Activated naive CD4-positive, alpha-beta T cell treated with anti-CD3 and anti-CD28 coated beads, Interleukin-2, amount 10 ng/mL, durations not matched to agents 7 days and 5 days (primary cell): ENCODE measurements at regions not wholly inside any gene's neighbourhood (a gene's known extent, or its start where the extent isn't known, plus 50 kb on each side); places are given as distances from the start of the nearest gene placed in this dataset.

ENCODE experiments used
- CTCF ChIA-PET: fragments of 350-600 bp; sonication (Branson Sonifier 250); formaldehyde crosslinking; loops from one replicate; lab custom pipeline; 2021; ENCODE audit warnings: antibody characterized with exemption; lab: Charles Lee
- DNase-seq: peaks from one replicate; pipeline ENCODE4 v3.0.0-alpha.2; 2020
- H3K27ac Mint-ChIP-seq: one replicate; pipeline ENCODE4 v1.8.0; 2021; ENCODE audit warnings: mild to moderate bottlenecking, moderate library complexity, mixed read lengths
- H3K27me3 Mint-ChIP-seq: one replicate; pipeline ENCODE4 v1.8.0; 2021; ENCODE audit warnings: mild to moderate bottlenecking, mixed read lengths
- H3K36me3 Mint-ChIP-seq: one replicate; pipeline ENCODE4 v1.8.0; 2021; ENCODE audit warnings: mixed read lengths
- H3K4me1 Mint-ChIP-seq: one replicate; pipeline ENCODE4 v1.8.0; 2021; ENCODE audit warnings: mixed read lengths
- H3K4me3 Mint-ChIP-seq: one replicate; pipeline ENCODE4 v1.8.0; 2021; ENCODE audit warnings: mild to moderate bottlenecking, moderate library complexity, mixed read lengths
- H3K9me3 Mint-ChIP-seq: one replicate; pipeline ENCODE4 v1.8.0; 2021; ENCODE audit warnings: mixed read lengths

GRCh38 chr10:29098423-29098822 lies 190.4 kb upstream of the LYZL1 start:
- Mint-ChIP-seq H3K9me3 (peaks cover 3% of the 10 kb centered on the region), H3K36me3 (no peaks in the 10 kb centered on the region), H3K27ac (no peak overlapping the region), H3K4me1 (no peaks in the 10 kb centered on the region), H3K4me3 (no peak overlapping the region), H3K27me3 (peaks cover 5% of the 10 kb centered on the region)
- CTCF ChIA-PET, result no interaction called here
- no peak for DNase-seq

GRCh38 chr10:29099001-29099400 lies 189.9 kb upstream of the LYZL1 start:
- Mint-ChIP-seq H3K36me3 (no peaks in the 10 kb centered on the region), H3K27me3 (peaks cover 5% of the 10 kb centered on the region), H3K27ac (no peak overlapping the region), H3K9me3 (peaks cover 3% of the 10 kb centered on the region), H3K4me1 (no peaks in the 10 kb centered on the region), H3K4me3 (no peak overlapping the region)
- DNase-seq, result no peak
- CTCF ChIA-PET, result no interaction called here

GRCh38 chr10:29099415-29099814 lies 189.5 kb upstream of the LYZL1 start:
- CTCF ChIA-PET, result no interaction called here
- DNase-seq, result no peak
- peaks cover 3% of the 10 kb centered on the region for H3K9me3 Mint-ChIP-seq
- no peak overlapping the region for H3K4me3 Mint-ChIP-seq
- no peak overlapping the region for H3K27ac Mint-ChIP-seq
- H3K4me1 Mint-ChIP-seq, result no peaks in the 10 kb centered on the region
- no peaks in the 10 kb centered on the region for H3K36me3 Mint-ChIP-seq
- H3K27me3 Mint-ChIP-seq, result peaks cover 5% of the 10 kb centered on the region

GRCh38 chr10:29100505-29100904 lies 188.4 kb upstream of the LYZL1 start:
- Mint-ChIP-seq H3K4me3 (no peak overlapping the region), H3K36me3 (no peaks in the 10 kb centered on the region), H3K4me1 (no peaks in the 10 kb centered on the region), H3K9me3 (peaks cover 3% of the 10 kb centered on the region), H3K27me3 (peaks cover 5% of the 10 kb centered on the region), H3K27ac (no peak overlapping the region)
- CTCF ChIA-PET, result no interaction called here
- DNase-seq, result no peak

- DNase-seq, result no peak
- H3K9me3 Mint-ChIP-seq, result peaks cover 3% of the 10 kb centered on the region
- no peak overlapping the region for H3K27ac Mint-ChIP-seq
- H3K36me3 Mint-ChIP-seq, result no peaks in the 10 kb centered on the region
- H3K4me3 Mint-ChIP-seq, result no peak overlapping the region
- peaks cover 5% of the 10 kb centered on the region for H3K27me3 Mint-ChIP-seq
- peaks cover 4% of the 10 kb centered on the region for H3K4me1 Mint-ChIP-seq
- CTCF ChIA-PET, result no interaction called here
Measured at GRCh38 chr10:29102233-29102632, 186.6 kb upstream of the LYZL1 start.

GRCh38 chr10:29102636-29103035 lies 186.2 kb upstream of the LYZL1 start:
- no peak for DNase-seq
- Mint-ChIP-seq H3K27ac (no peak overlapping the region), H3K9me3 (peaks cover 3% of the 10 kb centered on the region), H3K36me3 (no peaks in the 10 kb centered on the region), H3K4me3 (no peak overlapping the region), H3K4me1 (peaks cover 4% of the 10 kb centered on the region), H3K27me3 (peaks cover 5% of the 10 kb centered on the region)
- CTCF ChIA-PET, result no interaction called here

GRCh38 chr10:29104661-29105399 lies 184.0 kb upstream of the LYZL1 start:
- Mint-ChIP-seq H3K36me3 (no peaks in the 10 kb centered on the region), H3K27ac (no peak overlapping the region), H3K9me3 (no peaks in the 10 kb centered on the region), H3K4me1 (peaks cover 4% of the 10 kb centered on the region), H3K4me3 (no peak overlapping the region), H3K27me3 (peaks cover 5% of the 10 kb centered on the region)
- no peak for DNase-seq
- CTCF ChIA-PET, result interaction anchor here (2.1 kb wide), 1 partner anchor 14 kb away, joined by 6 read pairs; no protein-coding TSS in a partner anchor

GRCh38 chr10:29105516-29106215 lies 183.2 kb upstream of the LYZL1 start:
- Mint-ChIP-seq H3K27ac (no peak overlapping the region), H3K9me3 (no peaks in the 10 kb centered on the region), H3K4me1 (peaks cover 4% of the 10 kb centered on the region), H3K4me3 (no peak overlapping the region), H3K36me3 (no peaks in the 10 kb centered on the region), H3K27me3 (no peaks in the 10 kb centered on the region)
- DNase-seq, result no peak
- CTCF ChIA-PET, result interaction anchor here (2.1 kb wide), 1 partner anchor 14 kb away, joined by 6 read pairs; no protein-coding TSS in a partner anchor

GRCh38 chr10:29106287-29106686 lies 182.6 kb upstream of the LYZL1 start:
- Mint-ChIP-seq H3K27me3 (no peaks in the 10 kb centered on the region), H3K27ac (no peak overlapping the region), H3K4me1 (peaks cover 4% of the 10 kb centered on the region), H3K36me3 (no peaks in the 10 kb centered on the region), H3K9me3 (no peaks in the 10 kb centered on the region), H3K4me3 (no peak overlapping the region)
- CTCF ChIA-PET, result interaction anchor here (2.1 kb wide), 1 partner anchor 13 kb away, joined by 6 read pairs; no protein-coding TSS in a partner anchor
- DNase-seq, result no peak

GRCh38 chr10:29107866-29108498 lies 180.9 kb upstream of the LYZL1 start:
- H3K27ac Mint-ChIP-seq, result no peak overlapping the region
- no peaks in the 10 kb centered on the region for H3K36me3 Mint-ChIP-seq
- CTCF ChIA-PET, result interaction anchor here (0.9 kb wide), 1 partner anchor 12 kb away, joined by 3 read pairs; no protein-coding TSS in a partner anchor
- no peaks in the 10 kb centered on the region for H3K27me3 Mint-ChIP-seq
- no peak for DNase-seq
- no peak overlapping the region for H3K4me3 Mint-ChIP-seq
- peaks cover 4% of the 10 kb centered on the region for H3K4me1 Mint-ChIP-seq
- no peaks in the 10 kb centered on the region for H3K9me3 Mint-ChIP-seq

- no peaks in the 10 kb centered on the region for H3K27me3 Mint-ChIP-seq
- peaks cover 4% of the 10 kb centered on the region for H3K4me1 Mint-ChIP-seq
- H3K36me3 Mint-ChIP-seq, result no peaks in the 10 kb centered on the region
- H3K27ac Mint-ChIP-seq, result no peak overlapping the region
- DNase-seq, result no peak
- no peak overlapping the region for H3K4me3 Mint-ChIP-seq
- CTCF ChIA-PET, result no interaction called here
- no peaks in the 10 kb centered on the region for H3K9me3 Mint-ChIP-seq
Measured at GRCh38 chr10:29109707-29110571, 178.9 kb upstream of the LYZL1 start.

- DNase-seq, result no peak
- CTCF ChIA-PET, result no interaction called here
- H3K9me3 Mint-ChIP-seq, result peaks cover 8% of the 10 kb centered on the region
- H3K27me3 Mint-ChIP-seq, result no peaks in the 10 kb centered on the region
- H3K4me1 Mint-ChIP-seq, result no peaks in the 10 kb centered on the region
- no peak overlapping the region for H3K27ac Mint-ChIP-seq
- no peak overlapping the region for H3K4me3 Mint-ChIP-seq
- H3K36me3 Mint-ChIP-seq, result no peaks in the 10 kb centered on the region
Measured at GRCh38 chr10:29112827-29113615, 175.8 kb upstream of the LYZL1 start.

GRCh38 chr10:29113616-29113945 lies 175.3 kb upstream of the LYZL1 start:
- CTCF ChIA-PET, result no interaction called here
- DNase-seq, result no peak
- no peaks in the 10 kb centered on the region for H3K27me3 Mint-ChIP-seq
- no peaks in the 10 kb centered on the region for H3K36me3 Mint-ChIP-seq
- H3K9me3 Mint-ChIP-seq, result peaks cover 13% of the 10 kb centered on the region
- H3K4me3 Mint-ChIP-seq, result no peak overlapping the region
- no peak overlapping the region for H3K27ac Mint-ChIP-seq
- no peaks in the 10 kb centered on the region for H3K4me1 Mint-ChIP-seq
